Gastrocnemius medialis (tissue), 4 donors: ENCODE measurements at regions not wholly inside any gene's neighbourhood (a gene's known extent, or its start where the extent isn't known, plus 50 kb on each side); places are given as distances from the start of the nearest gene placed in this dataset.

ENCODE experiments used
- ATAC-seq, 2 donors: fragments of 150-250 bp; one replicate each; pipeline ENCODE4 v1.9.1; 2016
- DNase-seq, 2 donors: peaks; one replicate each; pipeline ENCODE4 v3.0.0-alpha.2; 2019
- H3K27ac ChIP-seq, 4 donors: fragments of 200-600 bp; sonication (generic); 1 replicate in 1 of 4; 2 replicates in 3 of 4; pipeline ENCODE4 v1.5.1; 2016 to 2018; ENCODE audit warnings: mild to moderate bottlenecking in 2 of 4, moderate library complexity in 1 of 4
- H3K27me3 ChIP-seq, 3 donors: fragments of 200-600 bp; sonication (generic) in 2 of 3; 1 replicate in 1 of 3; 2 replicates in 2 of 3; pipeline versions ENCODE4 v1.5.1 to v1.6.0; 2016 to 2019; ENCODE audit warnings: mild to moderate bottlenecking in 1 of 3, moderate library complexity in 1 of 3
- H3K36me3 ChIP-seq, 2 donors: fragments of 200-600 bp; sonication (generic) in 1 of 2; one replicate each; pipeline ENCODE4 v1.5.1; 2017 to 2018
- H3K4me1 ChIP-seq, 2 donors: fragments of 200-600 bp; sonication (generic) in 1 of 2; one replicate each; pipeline ENCODE4 v1.5.1; 2016 to 2017; ENCODE audit warnings: mild to moderate bottlenecking in 2 of 2
- H3K4me3 ChIP-seq, 4 donors: fragments of 200-600 bp; sonication (generic) in 3 of 4; 1 replicate in 1 of 4; 2 replicates in 3 of 4; pipeline ENCODE4 v1.5.1; 2016 to 2019; ENCODE audit warnings: mild to moderate bottlenecking in 2 of 4
- H3K9me3 ChIP-seq, 3 donors: fragments of 200-600 bp; sonication (generic) in 2 of 3; 1 replicate in 1 of 3; 2 replicates in 2 of 3; pipeline ENCODE4 v1.5.1; 2016 to 2019
- POLR2A ChIP-seq, 2 donors: fragments of 450-650 bp; IDR thresholded peaks; one replicate each; pipeline ENCODE4 v1.6.1; 2017; ENCODE audit warnings: antibody characterized with exemption in 2 of 2, mild to moderate bottlenecking in 2 of 2, moderate library complexity in 2 of 2
- in situ Hi-C, 4 donors: fragments of 200-750 bp; cut with MboI; loops; one replicate each; pipeline versions ENCODE4 v1.15.0 to v1.8.0; 2017; ENCODE audit warnings: low sequenced_read_pairs in 4 of 4
- intact Hi-C: fragments of 100-400 bp; cut with DNase I; formaldehyde crosslinking; loops from one replicate; pipeline ENCODE4 v1.15.1; 2023; ENCODE audit warnings: low total_unique reads
- TF ChIP-seq, protein P1 (sequence below), 5 experiments: fragments of 450-650 bp in 3 of 5; fragments of 200-600 bp in 2 of 5; sonication (generic) in 2 of 5; IDR thresholded peaks in 4 of 5; conservative IDR thresholded peaks in 1 of 5; 1 replicate in 4 of 5; 2 replicates in 1 of 5; pipeline ENCODE4 v1.5.1; 2016 to 2019; ENCODE audit warnings: antibody characterized with exemption in 5 of 5, mild to moderate bottlenecking in 3 of 5, moderate library complexity in 3 of 5

DNA sequence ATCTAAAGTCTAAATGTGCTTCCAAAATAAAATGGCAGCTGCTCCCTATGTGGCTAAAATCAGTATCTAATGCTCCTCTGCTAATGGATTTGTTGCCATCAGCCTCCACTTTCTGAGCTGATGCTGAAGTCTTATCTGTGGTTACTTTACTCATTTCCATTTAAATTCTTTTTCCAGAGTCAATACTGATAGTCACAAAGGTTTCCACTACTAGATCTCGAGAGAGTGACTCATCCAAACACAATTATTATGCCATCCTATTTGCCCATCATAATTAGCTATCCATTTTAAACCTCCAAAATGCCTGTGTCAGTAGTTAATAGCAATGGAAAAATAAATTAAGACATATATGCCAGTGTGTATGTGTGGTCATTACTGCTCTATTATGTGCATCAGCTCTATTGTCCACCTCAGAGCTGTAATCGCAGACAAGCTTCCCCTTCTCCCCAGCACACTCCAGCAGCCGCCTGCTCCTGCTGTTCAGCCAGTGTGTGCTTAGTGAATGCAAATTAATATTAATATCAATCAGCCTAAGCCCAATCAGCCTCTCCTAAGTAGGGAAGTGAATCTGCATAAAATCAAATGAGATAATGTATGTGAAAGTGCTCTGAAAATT is 199.8 kb upstream of the ZIC3 start:
- intact Hi-C loops, result no loop called here
- Histone ChIP-seq H3K36me3 (no peaks in the 10 kb centered on the region), H3K27ac (no peak overlapping the region), H3K9me3 (no peaks in the 10 kb centered on the region), H3K4me3 (no peak overlapping the region), H3K27me3 (no peaks in the 10 kb centered on the region), H3K4me1 (no peaks in the 10 kb centered on the region)
- ATAC-seq (no peak), DNase-seq (no peak)
- no peak for TF ChIP-seq POLR2A (IDR thresholded peaks at IDR 0.05)
- TF ChIP-seq, protein P1, sequence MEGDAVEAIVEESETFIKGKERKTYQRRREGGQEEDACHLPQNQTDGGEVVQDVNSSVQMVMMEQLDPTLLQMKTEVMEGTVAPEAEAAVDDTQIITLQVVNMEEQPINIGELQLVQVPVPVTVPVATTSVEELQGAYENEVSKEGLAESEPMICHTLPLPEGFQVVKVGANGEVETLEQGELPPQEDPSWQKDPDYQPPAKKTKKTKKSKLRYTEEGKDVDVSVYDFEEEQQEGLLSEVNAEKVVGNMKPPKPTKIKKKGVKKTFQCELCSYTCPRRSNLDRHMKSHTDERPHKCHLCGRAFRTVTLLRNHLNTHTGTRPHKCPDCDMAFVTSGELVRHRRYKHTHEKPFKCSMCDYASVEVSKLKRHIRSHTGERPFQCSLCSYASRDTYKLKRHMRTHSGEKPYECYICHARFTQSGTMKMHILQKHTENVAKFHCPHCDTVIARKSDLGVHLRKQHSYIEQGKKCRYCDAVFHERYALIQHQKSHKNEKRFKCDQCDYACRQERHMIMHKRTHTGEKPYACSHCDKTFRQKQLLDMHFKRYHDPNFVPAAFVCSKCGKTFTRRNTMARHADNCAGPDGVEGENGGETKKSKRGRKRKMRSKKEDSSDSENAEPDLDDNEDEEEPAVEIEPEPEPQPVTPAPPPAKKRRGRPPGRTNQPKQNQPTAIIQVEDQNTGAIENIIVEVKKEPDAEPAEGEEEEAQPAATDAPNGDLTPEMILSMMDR (IDR thresholded peaks at IDR 0.05 in 4 of 5, conservative IDR thresholded peaks at IDR 0.05 in 1 of 5), result no peak
- in situ Hi-C loops, result no loop called here

DNA sequence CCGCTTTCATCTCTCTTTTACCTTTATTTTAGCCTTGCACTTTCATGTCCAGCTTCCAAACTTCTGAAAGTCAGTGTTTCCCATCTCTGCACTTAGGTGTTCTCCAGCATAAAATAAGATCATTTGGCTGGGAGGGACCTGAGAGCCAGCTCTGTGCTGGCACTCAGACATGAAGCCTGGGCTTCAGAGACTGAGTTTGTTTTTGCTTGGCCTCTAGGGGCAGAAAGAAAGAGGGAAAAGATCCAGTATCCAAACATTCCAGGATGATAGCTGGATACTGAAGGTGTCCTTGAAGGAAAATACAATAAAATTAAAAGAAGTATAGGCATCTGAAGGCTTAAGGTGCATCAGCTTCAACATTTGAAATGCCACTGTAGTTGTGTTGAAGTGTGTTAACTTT is 202.4 kb upstream of the ZIC3 start:
- no peaks in the 10 kb centered on the region for H3K36me3 ChIP-seq
- in situ Hi-C loops (no loop called here), intact Hi-C loops (no loop called here)
- ATAC-seq (no peak), DNase-seq (no peak)
- H3K4me3 ChIP-seq, result no peak overlapping the region
- no peaks in the 10 kb centered on the region for H3K9me3 ChIP-seq
- H3K27me3 ChIP-seq, result no peaks in the 10 kb centered on the region
- no peak overlapping the region for H3K27ac ChIP-seq
- no peak for TF ChIP-seq POLR2A (IDR thresholded peaks at IDR 0.05)
- TF ChIP-seq, protein P1 (IDR thresholded peaks at IDR 0.05 in 4 of 5, conservative IDR thresholded peaks at IDR 0.05 in 1 of 5), result no peak
- H3K4me1 ChIP-seq, result no peaks in the 10 kb centered on the region

DNA sequence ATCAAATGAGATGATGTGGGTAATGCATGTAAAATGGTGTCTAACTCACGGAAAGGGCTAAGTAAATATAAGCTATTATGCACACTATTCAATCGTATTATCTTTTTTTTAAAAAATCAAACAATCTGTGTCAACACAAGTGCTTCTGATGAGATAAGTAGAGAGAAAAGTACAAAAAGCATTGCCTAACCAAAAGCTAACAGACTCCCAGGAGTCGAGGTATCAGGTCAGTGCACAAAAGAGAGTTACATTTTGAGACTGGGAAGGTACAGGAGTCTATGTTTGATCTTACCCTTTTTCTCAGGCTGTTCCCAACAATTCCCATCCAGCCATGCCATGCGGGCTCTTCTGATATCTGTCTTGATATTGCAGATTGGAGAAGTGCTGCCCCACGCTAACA is 203.3 kb upstream of the ZIC3 start:
- in situ Hi-C loops, result no loop called here

DNA sequence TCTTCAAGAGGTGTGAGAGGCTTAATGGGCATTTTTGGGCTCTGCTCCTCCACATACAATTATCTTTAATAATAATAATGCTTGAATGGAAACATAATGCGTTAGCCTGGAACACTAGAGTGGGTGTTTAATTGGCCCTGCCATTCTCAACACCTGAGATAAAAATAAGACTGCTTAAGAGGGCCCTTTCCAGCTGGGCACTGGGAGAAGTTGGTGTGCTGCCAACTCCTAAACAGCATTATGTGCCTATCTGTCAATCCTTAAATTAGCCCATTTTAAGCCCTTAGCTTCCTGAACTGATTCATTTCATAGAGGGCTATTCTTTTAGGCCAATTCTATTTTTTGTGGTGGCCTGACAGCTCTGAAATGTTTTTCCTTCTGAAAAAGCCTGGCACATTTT is 211.1 kb upstream of the ZIC3 start:
- Histone ChIP-seq H3K27ac (no peak overlapping the region), H3K9me3 (no peaks in the 10 kb centered on the region), H3K36me3 (no peaks in the 10 kb centered on the region), H3K4me1 (no peaks in the 10 kb centered on the region), H3K4me3 (no peak overlapping the region), H3K27me3 (no peaks in the 10 kb centered on the region)
- in situ Hi-C loops, result no loop called here
- ATAC-seq, result no peak
- no peak for DNase-seq
- no peak for TF ChIP-seq POLR2A (IDR thresholded peaks at IDR 0.05)
- TF ChIP-seq, protein P1 (IDR thresholded peaks at IDR 0.05 in 4 of 5, conservative IDR thresholded peaks at IDR 0.05 in 1 of 5), result no peak
- intact Hi-C loops, result no loop called here

More for the DNA sequence above, 203.3 kb upstream of the ZIC3 start:
- DNase-seq, result no peak
- intact Hi-C loops, result no loop called here
- Histone ChIP-seq H3K4me1 (no peaks in the 10 kb centered on the region), H3K27ac (no peak overlapping the region), H3K4me3 (no peak overlapping the region), H3K27me3 (no peaks in the 10 kb centered on the region), H3K9me3 (no peaks in the 10 kb centered on the region), H3K36me3 (no peaks in the 10 kb centered on the region)
- no peak for ATAC-seq
- no peak for TF ChIP-seq POLR2A (IDR thresholded peaks at IDR 0.05)
- TF ChIP-seq, protein P1 (IDR thresholded peaks at IDR 0.05 in 4 of 5, conservative IDR thresholded peaks at IDR 0.05 in 1 of 5), result no peak

DNA sequence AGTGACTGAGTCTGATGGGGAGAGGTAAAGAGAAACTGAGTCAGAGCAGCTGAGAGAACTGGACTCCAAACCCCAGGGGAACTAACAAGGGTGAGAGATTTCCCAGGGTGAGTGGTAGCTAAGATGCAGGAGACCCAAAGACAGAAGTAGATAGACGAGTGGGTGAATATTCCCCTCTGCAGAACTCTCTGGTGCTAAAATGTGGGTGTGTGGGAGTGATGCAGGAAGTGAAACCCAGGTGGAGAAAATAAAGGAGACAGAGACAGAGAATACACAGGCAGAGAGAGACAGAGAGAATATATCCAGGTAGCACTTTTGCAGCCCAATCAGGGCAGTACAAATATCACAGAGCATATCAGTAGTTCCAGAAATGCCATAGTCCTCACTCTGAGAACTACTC is 212.5 kb upstream of the ZIC3 start:
- Histone ChIP-seq H3K27ac (no peak overlapping the region), H3K27me3 (no peaks in the 10 kb centered on the region), H3K9me3 (no peaks in the 10 kb centered on the region), H3K4me3 (no peak overlapping the region), H3K4me1 (no peaks in the 10 kb centered on the region), H3K36me3 (no peaks in the 10 kb centered on the region)
- intact Hi-C loops, result no loop called here
- TF ChIP-seq, protein P1 (IDR thresholded peaks at IDR 0.05 in 4 of 5, conservative IDR thresholded peaks at IDR 0.05 in 1 of 5), result no peak
- TF ChIP-seq POLR2A (IDR thresholded peaks at IDR 0.05), result no peak
- ATAC-seq (no peak), DNase-seq (no peak)
- in situ Hi-C loops, result no loop called here
